ENCODE measurements at regions not wholly inside any gene's neighbourhood (a gene's known extent, or its start where the extent isn't known, plus 50 kb on each side); places are given as distances from the start of the nearest gene placed in this dataset.

DNA sequence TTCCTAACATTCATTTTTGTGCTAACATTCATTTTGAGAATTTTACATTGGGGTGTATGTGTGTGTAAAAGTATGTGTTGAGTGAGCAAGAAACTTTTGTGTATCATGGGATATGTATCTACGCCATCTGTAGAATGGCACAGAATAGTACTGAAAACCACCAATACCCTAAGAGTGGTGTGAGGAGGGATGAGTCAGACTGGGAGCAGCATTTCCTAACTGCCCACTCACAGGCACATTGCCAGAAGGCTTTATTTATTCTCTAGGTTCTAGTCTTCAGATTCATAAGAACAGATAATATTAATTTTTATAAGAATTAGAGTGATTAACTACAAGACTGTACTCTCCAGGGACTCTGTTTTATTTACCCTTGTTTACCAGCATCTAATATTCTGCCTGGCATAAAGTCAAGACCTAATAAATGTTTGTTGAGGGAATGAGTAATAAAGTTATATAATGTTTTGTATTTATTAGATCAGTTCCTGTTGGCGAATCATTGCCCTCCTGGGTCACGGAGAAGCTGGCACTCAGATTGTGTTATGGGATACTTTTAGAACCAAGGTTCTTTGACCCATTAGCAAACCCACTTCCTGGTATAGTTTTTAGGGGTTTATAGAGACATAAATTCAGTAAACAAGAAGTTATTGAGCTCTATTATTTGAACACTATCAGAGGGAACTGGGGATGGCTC lies 159.1 kb upstream of the PPP2R2B start:
- H3K9me3 Mint-ChIP-seq, result peaks cover 0 to 8% (median 2%) of the 10 kb centered on the region in 7 donors
- H3K27ac Mint-ChIP-seq, result no peak overlapping the region
- H3K9me3 ChIP-seq (ENCODE audit: control insufficient read depth in 2 of 2, low read length in 2 of 2), result no peaks in the 10 kb centered on the region
- no peaks in the 10 kb centered on the region for H3K27me3 ChIP-seq (ENCODE audit: control insufficient read depth, insufficient read depth, low read length)
- no peaks in the 10 kb centered on the region for H3K4me1 ChIP-seq (ENCODE audit: control insufficient read depth, insufficient read depth, low read length, poor library complexity, severe bottlenecking)
- no peak overlapping the region for H3K4me3 Mint-ChIP-seq
- no peak overlapping the region for H3K4me3 ChIP-seq (ENCODE audit: low read depth, low read length)
- DNase-seq (no peak), ATAC-seq (ENCODE audit: low read depth in 2 of 2) (no peak)
- H3K27ac ChIP-seq (ENCODE audit: insufficient read depth, low read length, poor library complexity, severe bottlenecking), result no peak overlapping the region
- H3K36me3 ChIP-seq (ENCODE audit: control insufficient read depth, insufficient read depth, low read length), result no peaks in the 10 kb centered on the region
- peaks cover 14% of the 10 kb centered on the region for H3K27me3 Mint-ChIP-seq
- H3K4me1 Mint-ChIP-seq, result no peaks in the 10 kb centered on the region
- H3K36me3 Mint-ChIP-seq, result no peaks in the 10 kb centered on the region

DNA sequence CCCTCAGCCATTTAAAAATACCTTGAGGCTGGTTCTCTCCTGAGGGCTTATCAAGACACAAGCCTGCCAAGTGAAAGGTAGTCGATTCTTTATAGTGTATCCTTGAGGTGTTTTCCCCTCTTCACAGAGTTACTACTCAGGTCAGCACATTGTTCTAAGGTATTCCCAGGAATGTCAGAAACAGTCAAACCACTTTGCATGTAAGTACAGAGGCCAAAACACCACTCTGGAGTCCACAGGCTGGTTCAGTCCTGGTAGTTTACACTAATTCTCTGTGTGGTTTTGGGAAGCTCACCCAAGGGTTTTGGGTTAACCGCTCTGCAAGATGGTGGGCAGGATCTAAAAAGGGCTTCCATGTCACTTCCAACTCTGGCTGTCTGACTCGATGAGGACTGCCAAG lies 162.3 kb upstream of the PPP2R2B start:
- ATAC-seq (ENCODE audit: low read depth in 2 of 2), result no peak
- DNase-seq, result no peak
- Mint-ChIP-seq H3K4me3 (no peak overlapping the region), H3K36me3 (no peaks in the 10 kb centered on the region), H3K4me1 (no peaks in the 10 kb centered on the region), H3K27me3 (peaks cover 10% of the 10 kb centered on the region), H3K27ac (no peak overlapping the region), H3K9me3 (peaks cover 0 to 2% (median 0%) of the 10 kb centered on the region in 7 donors)
- Histone ChIP-seq H3K27me3 (ENCODE audit: control insufficient read depth, insufficient read depth, low read length) (peaks cover 2% of the 10 kb centered on the region), H3K4me3 (ENCODE audit: low read depth, low read length) (no peak overlapping the region), H3K27ac (ENCODE audit: insufficient read depth, low read length, poor library complexity, severe bottlenecking) (no peak overlapping the region), H3K4me1 (ENCODE audit: control insufficient read depth, insufficient read depth, low read length, poor library complexity, severe bottlenecking) (no peaks in the 10 kb centered on the region), H3K36me3 (ENCODE audit: control insufficient read depth, insufficient read depth, low read length) (no peaks in the 10 kb centered on the region), H3K9me3 (ENCODE audit: control insufficient read depth in 2 of 2, low read length in 2 of 2) (no peaks in the 10 kb centered on the region)

DNA sequence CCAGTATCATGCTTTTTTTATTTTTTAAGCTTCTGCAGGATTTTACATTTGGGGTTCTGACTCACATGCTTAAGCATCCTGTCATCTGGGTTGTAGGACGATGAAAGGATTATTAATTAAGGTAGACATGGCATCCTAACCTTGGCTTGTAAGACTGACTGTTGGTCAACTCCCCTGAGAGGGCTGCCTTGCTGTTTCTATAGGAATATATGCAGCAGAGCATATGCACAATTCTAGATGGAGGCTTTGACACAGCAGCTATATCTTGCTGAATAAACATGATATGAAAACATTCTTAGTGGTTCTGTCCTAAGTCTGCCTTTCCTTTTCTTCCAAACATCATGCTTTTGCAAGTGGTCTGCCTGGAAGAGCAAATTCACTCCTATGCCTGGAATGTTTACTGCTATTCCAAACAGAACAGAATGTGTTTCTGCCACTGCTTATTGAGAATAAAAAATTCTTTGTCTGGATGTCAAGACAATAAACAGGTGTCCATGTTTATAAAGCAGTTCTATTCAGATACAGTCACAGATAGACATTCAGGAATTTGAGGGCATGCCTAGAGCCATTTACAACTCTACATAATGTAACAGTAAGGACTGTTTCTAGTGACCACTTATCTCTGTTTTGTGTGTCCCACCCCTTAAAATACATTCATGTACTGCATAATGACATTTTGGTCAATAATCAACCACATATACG lies 166.2 kb upstream of the PPP2R2B start:
- Histone ChIP-seq H3K27ac (ENCODE audit: insufficient read depth, low read length, poor library complexity, severe bottlenecking) (no peak overlapping the region), H3K4me1 (ENCODE audit: control insufficient read depth, insufficient read depth, low read length, poor library complexity, severe bottlenecking) (no peaks in the 10 kb centered on the region), H3K36me3 (ENCODE audit: control insufficient read depth, insufficient read depth, low read length) (no peaks in the 10 kb centered on the region), H3K27me3 (ENCODE audit: control insufficient read depth, insufficient read depth, low read length) (peaks cover 2% of the 10 kb centered on the region), H3K4me3 (ENCODE audit: low read depth, low read length) (no peak overlapping the region), H3K9me3 (ENCODE audit: control insufficient read depth in 2 of 2, low read length in 2 of 2) (no peaks in the 10 kb centered on the region)
- H3K27ac Mint-ChIP-seq, result no peak overlapping the region
- DNase-seq (no peak), ATAC-seq (ENCODE audit: low read depth in 2 of 2) (no peak)
- peaks cover 10% of the 10 kb centered on the region for H3K27me3 Mint-ChIP-seq
- no peaks in the 10 kb centered on the region for H3K36me3 Mint-ChIP-seq
- H3K9me3 Mint-ChIP-seq, result peaks cover 0 to 2% (median 0%) of the 10 kb centered on the region in 7 donors
- no peaks in the 10 kb centered on the region for H3K4me1 Mint-ChIP-seq
- no peak overlapping the region for H3K4me3 Mint-ChIP-seq

DNA sequence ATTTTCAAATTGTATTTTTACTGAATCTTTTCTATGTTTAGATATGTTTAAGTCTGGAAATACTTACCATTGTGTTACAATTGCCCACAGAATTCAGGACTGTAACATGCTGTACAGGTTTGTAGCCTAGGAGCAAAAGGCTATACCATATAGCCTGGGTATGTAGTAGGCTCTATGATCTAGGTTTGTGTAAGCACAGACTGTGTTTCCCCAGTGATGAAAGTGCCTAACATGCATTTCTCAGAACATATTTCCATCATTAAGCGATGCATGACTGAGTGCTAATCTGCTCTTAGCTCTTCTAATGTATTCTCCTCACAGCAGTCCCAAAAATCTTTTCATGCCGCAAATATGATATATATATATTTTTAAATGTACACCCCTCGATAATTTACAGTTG lies 166.7 kb upstream of the PPP2R2B start:
- Mint-ChIP-seq H3K9me3 (peaks cover 0 to 2% (median 0%) of the 10 kb centered on the region in 7 donors), H3K4me3 (no peak overlapping the region), H3K27me3 (peaks cover 10% of the 10 kb centered on the region), H3K27ac (no peak overlapping the region), H3K36me3 (no peaks in the 10 kb centered on the region), H3K4me1 (no peaks in the 10 kb centered on the region)
- no peaks in the 10 kb centered on the region for H3K9me3 ChIP-seq (ENCODE audit: control insufficient read depth in 2 of 2, low read length in 2 of 2)
- no peak for DNase-seq
- no peak for ATAC-seq (ENCODE audit: low read depth in 2 of 2)
- H3K27me3 ChIP-seq (ENCODE audit: control insufficient read depth, insufficient read depth, low read length), result peaks cover 2% of the 10 kb centered on the region
- no peaks in the 10 kb centered on the region for H3K36me3 ChIP-seq (ENCODE audit: control insufficient read depth, insufficient read depth, low read length)
- H3K27ac ChIP-seq (ENCODE audit: insufficient read depth, low read length, poor library complexity, severe bottlenecking), result no peak overlapping the region
- no peak overlapping the region for H3K4me3 ChIP-seq (ENCODE audit: low read depth, low read length)
- H3K4me1 ChIP-seq (ENCODE audit: control insufficient read depth, insufficient read depth, low read length, poor library complexity, severe bottlenecking), result no peaks in the 10 kb centered on the region

DNA sequence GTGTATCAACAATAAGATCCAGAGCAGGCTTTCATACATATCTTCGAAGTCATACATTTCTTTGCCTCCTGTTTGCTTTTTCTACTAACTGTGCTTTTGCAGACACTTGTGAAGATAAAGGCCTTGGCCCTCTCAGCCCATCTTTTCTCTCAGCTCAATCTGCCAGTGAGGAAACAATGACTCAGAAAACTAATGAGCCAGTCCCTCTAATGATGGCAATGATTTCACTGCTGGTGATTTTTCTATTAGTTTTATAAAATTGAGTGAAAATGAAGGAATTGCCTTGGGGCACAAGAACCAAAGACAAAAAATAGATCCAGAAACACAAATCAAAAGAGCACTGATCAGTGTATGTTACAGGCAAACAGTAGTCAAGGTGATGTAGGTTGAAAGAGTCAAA lies 167.7 kb upstream of the PPP2R2B start:
- Histone ChIP-seq H3K4me1 (ENCODE audit: control insufficient read depth, insufficient read depth, low read length, poor library complexity, severe bottlenecking) (no peaks in the 10 kb centered on the region), H3K9me3 (ENCODE audit: control insufficient read depth in 2 of 2, low read length in 2 of 2) (no peaks in the 10 kb centered on the region), H3K27ac (ENCODE audit: insufficient read depth, low read length, poor library complexity, severe bottlenecking) (no peak overlapping the region), H3K36me3 (ENCODE audit: control insufficient read depth, insufficient read depth, low read length) (no peaks in the 10 kb centered on the region), H3K4me3 (ENCODE audit: low read depth, low read length) (no peak overlapping the region), H3K27me3 (ENCODE audit: control insufficient read depth, insufficient read depth, low read length) (peaks cover 2% of the 10 kb centered on the region)
- DNase-seq, result no peak
- H3K4me3 Mint-ChIP-seq, result no peak overlapping the region
- H3K27me3 Mint-ChIP-seq, result peaks cover 6% of the 10 kb centered on the region
- H3K27ac Mint-ChIP-seq, result no peak overlapping the region
- no peaks in the 10 kb centered on the region for H3K36me3 Mint-ChIP-seq
- no peak for ATAC-seq (ENCODE audit: low read depth in 2 of 2)
- H3K9me3 Mint-ChIP-seq, result peaks cover 0 to 2% (median 0%) of the 10 kb centered on the region in 7 donors
- no peaks in the 10 kb centered on the region for H3K4me1 Mint-ChIP-seq

DNA sequence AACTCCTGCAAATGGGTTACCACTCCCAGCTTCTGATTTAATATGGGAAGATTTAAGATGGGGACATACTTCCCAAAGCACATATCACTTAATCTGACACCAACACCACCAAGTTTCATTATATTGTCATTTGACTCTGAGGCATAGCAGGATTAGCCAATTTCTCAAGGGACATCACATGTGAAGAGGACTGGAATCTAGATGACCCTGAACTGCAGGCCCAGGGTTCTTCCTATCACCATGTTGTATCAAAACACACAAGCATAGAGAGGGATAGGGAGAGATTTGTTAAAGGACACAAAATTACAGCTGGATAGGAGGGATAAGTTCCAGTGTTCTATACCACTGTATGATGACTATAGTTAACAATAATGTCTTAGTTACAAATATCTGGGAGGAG lies 168.3 kb upstream of the PPP2R2B start:
- no peaks in the 10 kb centered on the region for H3K36me3 ChIP-seq (ENCODE audit: control insufficient read depth, insufficient read depth, low read length)
- no peaks in the 10 kb centered on the region for H3K4me1 ChIP-seq (ENCODE audit: control insufficient read depth, insufficient read depth, low read length, poor library complexity, severe bottlenecking)
- Mint-ChIP-seq H3K4me3 (no peak overlapping the region), H3K4me1 (no peaks in the 10 kb centered on the region), H3K27ac (no peak overlapping the region), H3K9me3 (peaks cover 0 to 2% (median 0%) of the 10 kb centered on the region in 7 donors), H3K36me3 (no peaks in the 10 kb centered on the region), H3K27me3 (peaks cover 6% of the 10 kb centered on the region)
- no peak for DNase-seq
- H3K27ac ChIP-seq (ENCODE audit: insufficient read depth, low read length, poor library complexity, severe bottlenecking), result no peak overlapping the region
- H3K27me3 ChIP-seq (ENCODE audit: control insufficient read depth, insufficient read depth, low read length), result peaks cover 2% of the 10 kb centered on the region
- no peak for ATAC-seq (ENCODE audit: low read depth in 2 of 2)
- H3K9me3 ChIP-seq (ENCODE audit: control insufficient read depth in 2 of 2, low read length in 2 of 2), result no peaks in the 10 kb centered on the region
- H3K4me3 ChIP-seq (ENCODE audit: low read depth, low read length), result no peak overlapping the region

DNA sequence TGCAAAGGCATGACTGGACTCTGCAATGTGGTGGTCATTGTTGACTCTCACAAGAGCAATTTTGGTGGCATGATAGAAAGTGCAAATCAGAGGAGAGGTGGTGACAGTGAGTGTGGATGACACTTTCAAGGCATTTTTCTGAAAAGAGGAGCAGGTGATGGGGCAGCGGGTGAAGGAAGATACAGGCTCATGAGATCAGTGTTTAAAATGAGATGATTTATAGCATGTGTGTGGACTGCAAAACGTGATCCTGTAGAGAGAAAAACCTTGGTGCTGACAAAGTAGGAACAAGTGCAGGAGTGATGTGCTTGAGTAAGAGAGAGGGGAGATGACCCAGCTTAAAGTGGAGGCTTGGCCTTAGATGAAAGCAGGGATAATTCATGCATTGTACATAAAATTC lies 171.2 kb upstream of the PPP2R2B start:
- Mint-ChIP-seq H3K9me3 (peaks cover 0 to 2% (median 0%) of the 10 kb centered on the region in 7 donors), H3K4me1 (no peaks in the 10 kb centered on the region), H3K36me3 (no peaks in the 10 kb centered on the region), H3K27ac (no peak overlapping the region), H3K4me3 (no peak overlapping the region), H3K27me3 (no peaks in the 10 kb centered on the region)
- peaks cover 2% of the 10 kb centered on the region for H3K27me3 ChIP-seq (ENCODE audit: control insufficient read depth, insufficient read depth, low read length)
- no peak for ATAC-seq (ENCODE audit: low read depth in 2 of 2)
- no peak overlapping the region for H3K4me3 ChIP-seq (ENCODE audit: low read depth, low read length)
- no peaks in the 10 kb centered on the region for H3K36me3 ChIP-seq (ENCODE audit: control insufficient read depth, insufficient read depth, low read length)
- no peak for DNase-seq
- no peaks in the 10 kb centered on the region for H3K9me3 ChIP-seq (ENCODE audit: control insufficient read depth in 2 of 2, low read length in 2 of 2)
- H3K27ac ChIP-seq (ENCODE audit: insufficient read depth, low read length, poor library complexity, severe bottlenecking), result no peak overlapping the region
- no peaks in the 10 kb centered on the region for H3K4me1 ChIP-seq (ENCODE audit: control insufficient read depth, insufficient read depth, low read length, poor library complexity, severe bottlenecking)

DNA sequence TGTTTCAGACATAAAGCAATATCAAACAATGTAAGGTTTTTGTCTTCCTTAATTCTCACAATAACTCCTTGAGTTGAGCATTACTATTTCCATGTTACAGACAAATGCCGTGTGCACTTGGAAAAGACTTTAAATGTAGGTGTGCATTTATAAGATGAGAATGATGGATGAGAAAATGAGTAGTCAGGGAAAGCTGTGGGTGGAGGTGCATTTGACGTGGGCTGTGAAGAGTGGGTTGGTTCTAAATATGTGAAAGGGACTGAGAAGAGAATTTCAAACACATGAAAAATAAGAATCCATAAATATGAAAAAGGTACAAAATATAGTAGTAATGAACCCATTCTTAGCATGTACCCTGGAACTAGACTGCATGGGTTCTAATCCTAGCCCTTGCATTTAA lies 171.6 kb upstream of the PPP2R2B start:
- DNase-seq (no peak), ATAC-seq (ENCODE audit: low read depth in 2 of 2) (no peak)
- H3K27ac ChIP-seq (ENCODE audit: insufficient read depth, low read length, poor library complexity, severe bottlenecking), result no peak overlapping the region
- no peaks in the 10 kb centered on the region for H3K4me1 ChIP-seq (ENCODE audit: control insufficient read depth, insufficient read depth, low read length, poor library complexity, severe bottlenecking)
- peak overlapping the region in 1 of 3 donors; percentile 0 for H3K27ac Mint-ChIP-seq
- H3K4me3 Mint-ChIP-seq, result no peak overlapping the region
- no peaks in the 10 kb centered on the region for H3K4me1 Mint-ChIP-seq
- H3K27me3 Mint-ChIP-seq, result no peaks in the 10 kb centered on the region
- H3K9me3 Mint-ChIP-seq, result peaks cover 0 to 2% (median 0%) of the 10 kb centered on the region in 7 donors
- no peak overlapping the region for H3K4me3 ChIP-seq (ENCODE audit: low read depth, low read length)
- H3K27me3 ChIP-seq (ENCODE audit: control insufficient read depth, insufficient read depth, low read length), result peaks cover 2% of the 10 kb centered on the region
- no peaks in the 10 kb centered on the region for H3K36me3 ChIP-seq (ENCODE audit: control insufficient read depth, insufficient read depth, low read length)
- H3K36me3 Mint-ChIP-seq, result no peaks in the 10 kb centered on the region
- no peaks in the 10 kb centered on the region for H3K9me3 ChIP-seq (ENCODE audit: control insufficient read depth in 2 of 2, low read length in 2 of 2)
